Sigmoid colon (tissue), 6 donors: ENCODE measurements at regions not wholly inside any gene's neighbourhood (a gene's known extent, or its start where the extent isn't known, plus 50 kb on each side); places are given as distances from the start of the nearest gene placed in this dataset.

Source experiments
- DNase-seq: peaks from one replicate; pipeline ENCODE4 v3.0.0-alpha.2; 2019
- H3K27ac ChIP-seq, 4 donors: fragments of 200-600 bp; sonication (generic); one replicate each; pipeline ENCODE4 v1.5.1; 2016 to 2019; ENCODE audit warnings: mild to moderate bottlenecking in 1 of 4
- H3K27me3 ChIP-seq, 3 donors: fragments of 200-600 bp; sonication (generic); one replicate each; pipeline ENCODE4 v1.5.1; 2019; ENCODE audit warnings: mild to moderate bottlenecking in 1 of 3
- H3K36me3 ChIP-seq, 4 donors: fragments of 200-600 bp; sonication (generic); one replicate each; pipeline ENCODE4 v1.5.1; 2016 to 2019
- H3K4me1 ChIP-seq, 4 donors: fragments of 200-600 bp; sonication (generic); one replicate each; pipeline ENCODE4 v1.5.1; 2017 to 2019
- H3K4me3 ChIP-seq, 4 donors: fragments of 200-600 bp; sonication (generic); one replicate each; pipeline ENCODE4 v1.5.1; 2017 to 2019; ENCODE audit warnings: mild to moderate bottlenecking in 2 of 4, moderate library complexity in 1 of 4
- H3K9me3 ChIP-seq, 4 donors: fragments of 200-600 bp in 3 of 4; sonication (generic) in 3 of 4; one replicate each; pipeline versions ENCODE4 v1.5.1 to v1.6.1; 2013 to 2019
- EP300 ChIP-seq, 4 donors: sonication (generic); formaldehyde crosslinking; IDR thresholded peaks; one replicate each; pipeline ENCODE4 v1.6.1; 2017; ENCODE audit warnings: antibody characterized with exemption in 4 of 4
- POLR2A ChIP-seq, 2 donors: fragments of 450-650 bp; IDR thresholded peaks; one replicate each; pipeline ENCODE4 v1.6.1; 2016; ENCODE audit warnings: antibody characterized with exemption in 2 of 2, mild to moderate bottlenecking in 2 of 2, moderate library complexity in 2 of 2
- POLR2AphosphoS5 ChIP-seq, 4 donors: sonication (generic); formaldehyde crosslinking; IDR thresholded peaks; one replicate each; pipeline ENCODE4 v1.6.1; 2017; ENCODE audit warnings: antibody characterized with exemption in 4 of 4
- WGBS, 2 donors: extraction: QIAGEN DNeasy Blood & Tissue Kit; methylation state at CpG; one replicate each; pipeline ENCODE4 v1.1.7; 2013; 5-methylcytosine and 5-hydroxymethylcytosine counted together
- intact Hi-C: fragments of 100-400 bp; cut with DNase I; formaldehyde crosslinking; loops from one replicate; pipeline ENCODE4 v1.15.1; 2023
- TF ChIP-seq, protein P1 (sequence below), 4 experiments: fragments of 450-650 bp in 3 of 4; fragments of 200-600 bp in 1 of 4; IDR thresholded peaks; one replicate each; pipeline ENCODE4 v1.5.1; 2016 to 2019; ENCODE audit warnings: antibody characterized with exemption in 4 of 4, mild to moderate bottlenecking in 3 of 4, moderate library complexity in 2 of 4
- donor health status: healthy with polysubstance abuse.
- donor health status: healthy.

- DNase-seq, result no peak
- WGBS, 2 donors, result 45 to 68% methylated on average over 3 of the region's 3 CpGs
These were observed 64.5 kb downstream of the TUSC1 start for GRCh38 chr9:25613709-25614108.

GRCh38 chr9:25603106-25603505 lies 75.1 kb downstream of the TUSC1 start:
- Histone ChIP-seq H3K4me3 (no peak overlapping the region), H3K27ac (no peak overlapping the region), H3K4me1 (peaks cover 0 to 17% (median 8%) of the 10 kb centered on the region in 4 donors), H3K36me3 (no peaks in the 10 kb centered on the region), H3K9me3 (no peaks in the 10 kb centered on the region), H3K27me3 (no peaks in the 10 kb centered on the region)
- intact Hi-C loops, result loop anchor here (5.0 kb wide), 1 partner anchor 74 kb away; the partner anchor contains the start of gene TUSC1
- TF ChIP-seq POLR2AphosphoS5 (IDR thresholded peaks at IDR 0.05) (no peak), EP300 (IDR thresholded peaks at IDR 0.05) (no peak), POLR2A (IDR thresholded peaks at IDR 0.05) (no peak)
- TF ChIP-seq, protein P1, sequence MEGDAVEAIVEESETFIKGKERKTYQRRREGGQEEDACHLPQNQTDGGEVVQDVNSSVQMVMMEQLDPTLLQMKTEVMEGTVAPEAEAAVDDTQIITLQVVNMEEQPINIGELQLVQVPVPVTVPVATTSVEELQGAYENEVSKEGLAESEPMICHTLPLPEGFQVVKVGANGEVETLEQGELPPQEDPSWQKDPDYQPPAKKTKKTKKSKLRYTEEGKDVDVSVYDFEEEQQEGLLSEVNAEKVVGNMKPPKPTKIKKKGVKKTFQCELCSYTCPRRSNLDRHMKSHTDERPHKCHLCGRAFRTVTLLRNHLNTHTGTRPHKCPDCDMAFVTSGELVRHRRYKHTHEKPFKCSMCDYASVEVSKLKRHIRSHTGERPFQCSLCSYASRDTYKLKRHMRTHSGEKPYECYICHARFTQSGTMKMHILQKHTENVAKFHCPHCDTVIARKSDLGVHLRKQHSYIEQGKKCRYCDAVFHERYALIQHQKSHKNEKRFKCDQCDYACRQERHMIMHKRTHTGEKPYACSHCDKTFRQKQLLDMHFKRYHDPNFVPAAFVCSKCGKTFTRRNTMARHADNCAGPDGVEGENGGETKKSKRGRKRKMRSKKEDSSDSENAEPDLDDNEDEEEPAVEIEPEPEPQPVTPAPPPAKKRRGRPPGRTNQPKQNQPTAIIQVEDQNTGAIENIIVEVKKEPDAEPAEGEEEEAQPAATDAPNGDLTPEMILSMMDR (IDR thresholded peaks at IDR 0.05), result no peak
- DNase-seq, result no peak

More at GRCh38 chr9:25613709-25614108, 64.5 kb downstream of the TUSC1 start:
- Histone ChIP-seq H3K4me1 (no peaks in the 10 kb centered on the region), H3K4me3 (no peak overlapping the region), H3K9me3 (no peaks in the 10 kb centered on the region), H3K36me3 (no peaks in the 10 kb centered on the region), H3K27ac (no peak overlapping the region), H3K27me3 (no peaks in the 10 kb centered on the region)
- no peak for TF ChIP-seq POLR2A (IDR thresholded peaks at IDR 0.05)
- TF ChIP-seq, protein P1 (IDR thresholded peaks at IDR 0.05), result no peak
- TF ChIP-seq EP300 (IDR thresholded peaks at IDR 0.05), result no peak
- no peak for TF ChIP-seq POLR2AphosphoS5 (IDR thresholded peaks at IDR 0.05)
- intact Hi-C loops, result no loop called here

GRCh38 chr9:25602400-25603044 lies 75.7 kb downstream of the TUSC1 start:
- Histone ChIP-seq H3K27me3 (no peaks in the 10 kb centered on the region), H3K9me3 (no peaks in the 10 kb centered on the region), H3K36me3 (no peaks in the 10 kb centered on the region), H3K27ac (peak overlapping the region in 2 of 4 donors; percentile 18 to 28), H3K4me1 (peaks cover 0 to 17% (median 8%) of the 10 kb centered on the region in 4 donors), H3K4me3 (no peak overlapping the region)
- 13 to 54% methylated on average over 6 of the region's 6 CpGs for WGBS, 2 donors
- intact Hi-C loops, result loop anchor here (5.0 kb wide), 1 partner anchor 75 kb away; the partner anchor contains the start of gene TUSC1
- DNase-seq, result no peak
- peak in 2 of 4 donors; percentile 54 to 72 for TF ChIP-seq POLR2AphosphoS5 (IDR thresholded peaks at IDR 0.05)
- TF ChIP-seq, protein P1 (IDR thresholded peaks at IDR 0.05), result no peak
- no peak for TF ChIP-seq POLR2A (IDR thresholded peaks at IDR 0.05)
- peak in 1 of 4 donors; percentile 17 for TF ChIP-seq EP300 (IDR thresholded peaks at IDR 0.05)

- no peaks in the 10 kb centered on the region for H3K27me3 ChIP-seq
- DNase-seq, result no peak
- TF ChIP-seq, protein P1 (IDR thresholded peaks at IDR 0.05), result no peak
- TF ChIP-seq EP300 (IDR thresholded peaks at IDR 0.05), result no peak
- TF ChIP-seq POLR2AphosphoS5 (IDR thresholded peaks at IDR 0.05), result no peak
- no peak for TF ChIP-seq POLR2A (IDR thresholded peaks at IDR 0.05)
- no peaks in the 10 kb centered on the region for H3K36me3 ChIP-seq
- no peak overlapping the region for H3K4me3 ChIP-seq
- no peak overlapping the region for H3K27ac ChIP-seq
- 82 to 91% methylated on average over 1 of the region's 1 CpG for WGBS, 2 donors
- intact Hi-C loops, result loop anchor here (5.0 kb wide), 1 partner anchor 77 kb away; the partner anchor contains the start of gene TUSC1
- peaks cover 0 to 17% (median 8%) of the 10 kb centered on the region in 4 donors for H3K4me1 ChIP-seq
- H3K9me3 ChIP-seq, result no peaks in the 10 kb centered on the region
These were observed 77.7 kb downstream of the TUSC1 start for GRCh38 chr9:25600501-25600900.
